ENCODE measurements at regions not wholly inside any gene's neighbourhood (a gene's known extent, or its start where the extent isn't known, plus 50 kb on each side); places are given as distances from the start of the nearest gene placed in this dataset.

- no peak overlapping the region for H4K91ac ChIP-seq (replicated peaks; ENCODE audit: insufficient read length, low read length)
- peaks cover 0 to 6% of the 10 kb centered on the region in 2 experiments; a peak in 1 of 4 replicates for H3K9me3 ChIP-seq (ENCODE audit: insufficient read depth in 2 of 2, low read depth in 1 of 2, low read length in 1 of 2)
- H3K23ac ChIP-seq (ENCODE audit: insufficient read length), result no peak overlapping the region
- no peaks in the 10 kb centered on the region for H4K20me1 ChIP-seq (replicated peaks in 1 of 2; ENCODE audit: control insufficient read depth in 1 of 2, insufficient read depth in 2 of 2, low read length in 2 of 2)
- DNase-seq (ENCODE audit: low read depth in 1 of 2, low spot score in 2 of 2) (no peak), FAIRE-seq (no peak)
- H3K14ac ChIP-seq (ENCODE audit: insufficient read length), result no peak overlapping the region
- POLR2A ChIA-PET (ENCODE audit: partially characterized antibody), result no interaction called here
- H3K36me3 ChIP-seq (ENCODE audit: control insufficient read depth in 2 of 4, insufficient read depth in 4 of 4, low read length in 3 of 4), result no peaks in the 10 kb centered on the region
- no peak overlapping the region for H2AK5ac ChIP-seq (ENCODE audit: low read depth, low read length)
- H3K56ac ChIP-seq (replicated peaks; ENCODE audit: insufficient read length, low read depth, low read length), result no peak overlapping the region
- H3K27me3 ChIP-seq (replicated peaks in 1 of 4; ENCODE audit: control insufficient read depth in 3 of 4, extremely low read depth in 1 of 4, insufficient read depth in 3 of 4, low read length in 3 of 4), result no peaks in the 10 kb centered on the region
- H3K4ac ChIP-seq (replicated peaks; ENCODE audit: insufficient read length, low read depth, low read length), result no peak overlapping the region
- H3K4me3 ChIP-seq (ENCODE audit: extremely low read depth in 1 of 4, insufficient read depth in 2 of 4, low read depth in 3 of 4, low read length in 4 of 4), result no peak overlapping the region
- H3K23me2 ChIP-seq (ENCODE audit: low read depth, low read length), result no peaks in the 10 kb centered on the region
- H2BK120ac ChIP-seq (replicated peaks; ENCODE audit: low read depth, low read length), result no peak overlapping the region
- no peak overlapping the region for H3K4me2 ChIP-seq (ENCODE audit: insufficient read depth in 1 of 2, low read depth in 2 of 2, low read length in 2 of 2)
- H2BK5ac ChIP-seq (ENCODE audit: low read depth, low read length), result no peak overlapping the region
- no peak overlapping the region for H3K9ac ChIP-seq (replicated peaks in 1 of 4; ENCODE audit: extremely low read depth in 1 of 4, low read depth in 3 of 4, low read length in 3 of 4)
- H4K8ac ChIP-seq (ENCODE audit: extremely low read depth, insufficient read depth, low read length), result no peak overlapping the region
- H3K79me1 ChIP-seq (ENCODE audit: low read depth, low read length), result no peaks in the 10 kb centered on the region
- H3K18ac ChIP-seq (ENCODE audit: extremely low read depth, low read length), result no peak overlapping the region
- TF ChIP-seq RBBP5 (IDR thresholded peaks at IDR 0.05; ENCODE audit: borderline replicate concordance, low read depth, low read length), result no peak
- TF ChIP-seq MAFK (IDR thresholded peaks at IDR 0.05; ENCODE audit: low read depth, low read length), result no peak
- no peak for TF ChIP-seq YY1 (IDR thresholded peaks at IDR 0.05; ENCODE audit: low read depth, low read length)
- H2BK12ac ChIP-seq (ENCODE audit: low read depth, low read length), result no peak overlapping the region
- no peak overlapping the region for H2AFZ ChIP-seq (ENCODE audit: low read length)
- H3K79me2 ChIP-seq (ENCODE audit: control insufficient read depth in 1 of 2, insufficient read depth in 2 of 2, low read length in 2 of 2), result no peaks in the 10 kb centered on the region
- no peaks in the 10 kb centered on the region for H3K4me1 ChIP-seq (replicated peaks in 1 of 4; ENCODE audit: control insufficient read depth in 3 of 4, insufficient read depth in 4 of 4, low read length in 3 of 4)
- no peak overlapping the region for H4K5ac ChIP-seq (ENCODE audit: insufficient read length, low read depth, low read length)
- CTCF ChIA-PET (ENCODE audit: partially characterized antibody), result interaction anchor here (0.7 kb wide), 1 partner anchor 42 kb away, joined by 3 read pairs; no protein-coding TSS in a partner anchor
- H3K27ac ChIP-seq (ENCODE audit: low read depth, low read length), result no peak overlapping the region
- H2BK15ac ChIP-seq (ENCODE audit: low read length), result no peak overlapping the region
- H2BK20ac ChIP-seq (ENCODE audit: low read length), result no peak overlapping the region
- WGBS, 2 experiments (ENCODE audit: extremely low coverage in 1 of 2, insufficient coverage in 1 of 2, insufficient read length in 1 of 2, insufficient replicate concordance in 2 of 2, low coverage in 1 of 2, low lambda C conversion rate in 2 of 2, missing lambda C conversion rate in 1 of 2), result 99% methylated on average over 3 of the region's 3 CpGs; no CpG with 5 or more reads in 1 of the 2 experiments
Observed at GRCh38 chr3:160076519-160076918, 87.9 kb downstream of the IL12A start.

All from H1 (cell line).